ENCODE measurements at regions not wholly inside any gene's neighbourhood (a gene's known extent, or its start where the extent isn't known, plus 50 kb on each side); places are given as distances from the start of the nearest gene placed in this dataset.

DNA sequence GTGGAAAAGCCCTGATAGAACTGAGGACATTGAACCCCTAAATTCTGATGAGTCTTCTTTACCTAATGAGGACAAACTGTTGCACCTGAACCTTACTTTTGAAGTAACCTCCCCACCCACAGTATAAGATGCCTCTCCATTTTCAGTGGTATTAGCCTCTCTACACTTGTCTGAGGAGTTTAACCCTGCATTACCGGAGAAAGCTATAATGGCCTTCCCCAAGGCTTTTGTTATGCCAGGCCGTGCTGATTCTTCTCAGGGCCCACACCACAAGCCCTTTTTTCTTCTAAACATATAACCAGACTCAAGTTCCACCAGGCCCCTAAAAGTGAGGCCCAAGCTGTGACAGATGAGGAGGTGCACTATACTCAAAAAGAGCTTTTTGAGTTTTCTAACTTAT is 345.8 kb upstream of the GRID2 start:
- TF ChIP-seq, protein P1, sequence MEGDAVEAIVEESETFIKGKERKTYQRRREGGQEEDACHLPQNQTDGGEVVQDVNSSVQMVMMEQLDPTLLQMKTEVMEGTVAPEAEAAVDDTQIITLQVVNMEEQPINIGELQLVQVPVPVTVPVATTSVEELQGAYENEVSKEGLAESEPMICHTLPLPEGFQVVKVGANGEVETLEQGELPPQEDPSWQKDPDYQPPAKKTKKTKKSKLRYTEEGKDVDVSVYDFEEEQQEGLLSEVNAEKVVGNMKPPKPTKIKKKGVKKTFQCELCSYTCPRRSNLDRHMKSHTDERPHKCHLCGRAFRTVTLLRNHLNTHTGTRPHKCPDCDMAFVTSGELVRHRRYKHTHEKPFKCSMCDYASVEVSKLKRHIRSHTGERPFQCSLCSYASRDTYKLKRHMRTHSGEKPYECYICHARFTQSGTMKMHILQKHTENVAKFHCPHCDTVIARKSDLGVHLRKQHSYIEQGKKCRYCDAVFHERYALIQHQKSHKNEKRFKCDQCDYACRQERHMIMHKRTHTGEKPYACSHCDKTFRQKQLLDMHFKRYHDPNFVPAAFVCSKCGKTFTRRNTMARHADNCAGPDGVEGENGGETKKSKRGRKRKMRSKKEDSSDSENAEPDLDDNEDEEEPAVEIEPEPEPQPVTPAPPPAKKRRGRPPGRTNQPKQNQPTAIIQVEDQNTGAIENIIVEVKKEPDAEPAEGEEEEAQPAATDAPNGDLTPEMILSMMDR (conservative IDR thresholded peaks at IDR 0.05), result no peak
- TF ChIP-seq ZFX (IDR thresholded peaks at IDR 0.05), result no peak
